HAP-1 (cell line): ENCODE measurements at regions not wholly inside any gene's neighbourhood (a gene's known extent, or its start where the extent isn't known, plus 50 kb on each side); places are given as distances from the start of the nearest gene placed in this dataset.

Source experiments
- DNase-seq, 2 experiments: peaks; one replicate each; pipeline ENCODE4 v3.0.0-alpha.2; 2016 to 2020; ENCODE audit warnings: low spot score in 2 of 2
- H3K27me3 ChIP-seq: fragments of 250-450 bp; sonication (Bioruptor Pico); 2 replicates; pipeline ENCODE4 v1.5.1; 2020; ENCODE audit warnings: low read depth, mild to moderate bottlenecking, moderate library complexity
- H3K36me3 ChIP-seq: fragments of 250-450 bp; sonication (Bioruptor Pico); replicated peaks from 2 replicates; pipeline ENCODE4 v1.5.1; 2020; ENCODE audit warnings: mild to moderate bottlenecking
- H3K4me1 ChIP-seq: fragments of 250-450 bp; sonication (Bioruptor Pico); 2 replicates; pipeline ENCODE4 v1.5.1; 2020; ENCODE audit warnings: mild to moderate bottlenecking
- H3K4me3 ChIP-seq: fragments of 250-450 bp; sonication (Bioruptor Pico); 2 replicates; pipeline ENCODE4 v1.5.1; 2020; ENCODE audit warnings: mild to moderate bottlenecking, moderate library complexity
- H3K9me3 ChIP-seq: fragments of 250-450 bp; sonication (Bioruptor Pico); 2 replicates; pipeline ENCODE4 v1.5.1; 2020; ENCODE audit warnings: mild to moderate bottlenecking, moderate library complexity
- in situ Hi-C: fragments of 300-500 bp; cut with MboI; formaldehyde crosslinking; loops from 3 replicates; pipeline ENCODE4 v1.14.3; 2020; ENCODE audit warnings: low sequenced_read_pairs, inconsistent platforms, mixed read lengths

GRCh38 chr3:75075158-75075557, 460.7 kb upstream of the CNTN3 start:
- Histone ChIP-seq H3K36me3 (no peaks in the 10 kb centered on the region), H3K4me1 (no peaks in the 10 kb centered on the region), H3K27me3 (no peaks in the 10 kb centered on the region), H3K4me3 (no peak overlapping the region), H3K9me3 (no peaks in the 10 kb centered on the region)
- in situ Hi-C loops, result no loop called here
- DNase-seq, result no peak

- in situ Hi-C loops, result no loop called here
- no peak for DNase-seq
- no peaks in the 10 kb centered on the region for H3K9me3 ChIP-seq
These were observed 462.0 kb upstream of the CNTN3 start for GRCh38 chr3:75076481-75076880.

GRCh38 chr3:75078290-75078689, 463.8 kb upstream of the CNTN3 start:
- Histone ChIP-seq H3K36me3 (no peaks in the 10 kb centered on the region), H3K4me3 (no peak overlapping the region), H3K27me3 (no peaks in the 10 kb centered on the region), H3K9me3 (no peaks in the 10 kb centered on the region), H3K4me1 (no peaks in the 10 kb centered on the region)
- in situ Hi-C loops, result no loop called here
- no peak for DNase-seq

More at GRCh38 chr3:75076481-75076880, 462.0 kb upstream of the CNTN3 start:
- no peaks in the 10 kb centered on the region for H3K4me1 ChIP-seq
- no peaks in the 10 kb centered on the region for H3K27me3 ChIP-seq
- no peaks in the 10 kb centered on the region for H3K36me3 ChIP-seq
- H3K4me3 ChIP-seq, result no peak overlapping the region

GRCh38 chr3:75082845-75083244, 468.4 kb upstream of the CNTN3 start:
- in situ Hi-C loops, result no loop called here

GRCh38 chr3:75089841-75090240, 475.4 kb upstream of the CNTN3 start:
- Histone ChIP-seq H3K4me3 (no peak overlapping the region), H3K27me3 (no peaks in the 10 kb centered on the region), H3K36me3 (no peaks in the 10 kb centered on the region), H3K4me1 (no peaks in the 10 kb centered on the region), H3K9me3 (no peaks in the 10 kb centered on the region)
- no peak for DNase-seq
- in situ Hi-C loops, result no loop called here

More at GRCh38 chr3:75082845-75083244, 468.4 kb upstream of the CNTN3 start:
- no peak overlapping the region for H3K4me3 ChIP-seq
- no peaks in the 10 kb centered on the region for H3K4me1 ChIP-seq
- H3K36me3 ChIP-seq, result no peaks in the 10 kb centered on the region
- no peaks in the 10 kb centered on the region for H3K27me3 ChIP-seq
- no peak for DNase-seq
- no peaks in the 10 kb centered on the region for H3K9me3 ChIP-seq

GRCh38 chr3:75101329-75102147, 487.1 kb upstream of the CNTN3 start:
- no peaks in the 10 kb centered on the region for H3K27me3 ChIP-seq
- in situ Hi-C loops, result no loop called here
- H3K9me3 ChIP-seq, result no peaks in the 10 kb centered on the region
- DNase-seq, result no peak
- no peaks in the 10 kb centered on the region for H3K36me3 ChIP-seq
- no peaks in the 10 kb centered on the region for H3K4me1 ChIP-seq
- no peak overlapping the region for H3K4me3 ChIP-seq

- Histone ChIP-seq H3K9me3 (no peaks in the 10 kb centered on the region), H3K4me1 (no peaks in the 10 kb centered on the region)
- in situ Hi-C loops, result no loop called here
These were observed 496.3 kb upstream of the CNTN3 start for GRCh38 chr3:75110741-75111140.

GRCh38 chr3:75115695-75116094, 501.2 kb upstream of the CNTN3 start:
- no peak for DNase-seq
- in situ Hi-C loops, result no loop called here
- Histone ChIP-seq H3K4me1 (no peaks in the 10 kb centered on the region), H3K27me3 (no peaks in the 10 kb centered on the region), H3K4me3 (no peak overlapping the region), H3K9me3 (no peaks in the 10 kb centered on the region; the same call in 1 of the 2 replicates), H3K36me3 (no peaks in the 10 kb centered on the region)

More at GRCh38 chr3:75110741-75111140, 496.3 kb upstream of the CNTN3 start:
- no peak for DNase-seq
- Histone ChIP-seq H3K36me3 (no peaks in the 10 kb centered on the region), H3K27me3 (no peaks in the 10 kb centered on the region), H3K4me3 (no peak overlapping the region)

- H3K4me3 ChIP-seq, result no peak overlapping the region
- H3K4me1 ChIP-seq, result no peaks in the 10 kb centered on the region
- no peaks in the 10 kb centered on the region for H3K27me3 ChIP-seq
- in situ Hi-C loops, result no loop called here
- DNase-seq, result no peak
- H3K9me3 ChIP-seq, result no peaks in the 10 kb centered on the region; the same call in 1 of the 2 replicates
- H3K36me3 ChIP-seq, result no peaks in the 10 kb centered on the region
These were observed 504.3 kb upstream of the CNTN3 start for GRCh38 chr3:75118779-75119178.

- in situ Hi-C loops, result no loop called here
- Histone ChIP-seq H3K27me3 (no peaks in the 10 kb centered on the region), H3K4me1 (no peaks in the 10 kb centered on the region), H3K4me3 (no peak overlapping the region), H3K36me3 (no peaks in the 10 kb centered on the region), H3K9me3 (no peaks in the 10 kb centered on the region)
- no peak for DNase-seq
These were observed 512.1 kb upstream of the CNTN3 start for GRCh38 chr3:75126556-75126955.

- no peaks in the 10 kb centered on the region for H3K9me3 ChIP-seq
- no peaks in the 10 kb centered on the region for H3K36me3 ChIP-seq
- DNase-seq, result no peak
- H3K4me3 ChIP-seq, result no peak overlapping the region
- no peaks in the 10 kb centered on the region for H3K27me3 ChIP-seq
- no peaks in the 10 kb centered on the region for H3K4me1 ChIP-seq
- in situ Hi-C loops, result no loop called here
These were observed 514.6 kb upstream of the CNTN3 start for GRCh38 chr3:75129101-75129500.

- in situ Hi-C loops, result no loop called here
- H3K4me1 ChIP-seq, result no peaks in the 10 kb centered on the region
- H3K9me3 ChIP-seq, result no peaks in the 10 kb centered on the region; the same call in 1 of the 2 replicates
- no peak for DNase-seq
- no peaks in the 10 kb centered on the region for H3K36me3 ChIP-seq
- H3K27me3 ChIP-seq, result no peaks in the 10 kb centered on the region
- H3K4me3 ChIP-seq, result no peak overlapping the region
These were observed 521.8 kb upstream of the CNTN3 start for GRCh38 chr3:75136100-75136897.

- Histone ChIP-seq H3K36me3 (no peaks in the 10 kb centered on the region), H3K4me3 (no peak overlapping the region), H3K4me1 (no peaks in the 10 kb centered on the region), H3K9me3 (no peaks in the 10 kb centered on the region; the same call in 1 of the 2 replicates), H3K27me3 (no peaks in the 10 kb centered on the region)
- DNase-seq, result no peak
- in situ Hi-C loops, result no loop called here
These were observed 523.9 kb upstream of the CNTN3 start for GRCh38 chr3:75138345-75138744.
